ENCODE measurements at regions not wholly inside any gene's neighbourhood (a gene's known extent, or its start where the extent isn't known, plus 50 kb on each side); places are given as distances from the start of the nearest gene placed in this dataset.
A peak's percentile ranks its signal among the peaks of the same experiment; 100 is the strongest.

DNA sequence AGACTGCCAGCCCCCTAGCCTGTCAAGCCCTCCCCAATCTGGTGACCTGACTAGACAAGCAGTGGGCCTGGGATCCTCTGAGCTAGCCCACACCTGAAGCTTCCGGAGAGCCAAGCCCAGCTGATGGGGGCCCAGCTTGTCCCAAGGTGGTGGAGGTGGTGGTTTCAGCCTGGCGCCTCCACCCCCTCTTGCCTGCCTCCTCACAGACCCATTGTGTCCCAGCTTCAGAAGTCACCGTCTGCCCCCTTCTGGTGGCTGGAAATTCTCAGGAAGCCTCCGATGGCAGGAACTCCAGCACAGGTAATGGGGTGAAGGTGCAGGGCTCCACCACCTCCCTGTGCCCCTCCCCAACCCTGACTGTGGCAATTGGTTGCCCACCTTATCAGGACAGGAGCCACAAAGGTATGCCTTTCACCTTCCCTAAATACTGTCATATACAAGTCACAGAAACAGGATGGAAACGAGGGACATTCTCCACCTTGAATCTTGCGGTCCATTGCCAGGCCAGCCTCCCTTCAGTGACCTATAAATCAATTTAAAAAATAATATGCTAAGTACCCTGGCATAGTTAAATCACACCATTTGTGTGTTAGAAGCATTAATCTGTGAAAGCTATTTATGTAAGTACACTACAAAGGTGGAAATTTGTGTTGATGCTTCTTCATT, 66.0 kb upstream of the ZNF423 start:
- Histone ChIP-seq H3K27me3 (ENCODE audit: control insufficient read depth in 1 of 2, insufficient read depth in 2 of 2, low read length in 2 of 2) (peaks cover 1 to 17% of the 10 kb centered on the region in 2 experiments; a peak in 4 of 5 replicates), H3K36me3 (replicated peaks in 1 of 2; ENCODE audit: control insufficient read depth in 1 of 2, insufficient read depth in 2 of 2, low read length in 2 of 2) (no peaks in the 10 kb centered on the region), H3K9me3 (ENCODE audit: low read length) (no peaks in the 10 kb centered on the region), H3K9ac (ENCODE audit: insufficient read depth, low read depth, low read length) (no peak overlapping the region), H2AFZ (ENCODE audit: low read length) (no peak overlapping the region), H3K4me1 (ENCODE audit: insufficient read depth, low read length) (no peaks in the 10 kb centered on the region), H3K27ac (ENCODE audit: extremely low read length, insufficient read depth, low read length) (no peak overlapping the region), H4K20me1 (ENCODE audit: insufficient read depth, low read length) (no peaks in the 10 kb centered on the region), H3K79me2 (ENCODE audit: insufficient read depth, low read length) (no peaks in the 10 kb centered on the region), H3K4me3 (replicated peaks in 1 of 3; ENCODE audit: insufficient read depth in 1 of 3, low read depth in 2 of 3, low read length in 3 of 3) (no peak overlapping the region), H3K4me2 (ENCODE audit: low read depth, low read length) (no peak overlapping the region)
- FAIRE-seq (peak; percentile 48), DNase-seq (ENCODE audit: low spot score) (peak; percentile 63), ATAC-seq (peak; percentile 90)
- BruUV-seq (replicated peaks): no TSS peak
- CTCF ChIA-PET (ENCODE audit: low intra/inter-chr PET ratio, low total read pairs): interaction anchor here (1.4 to 1.8 kb wide), 4 partner anchors 64 to 514 kb away, joined by 4 to 9 read pairs (median 6); no protein-coding TSS in a partner anchor
- intact Hi-C loops (cut with micrococcal nuclease; ENCODE audit: unreplicated experiment): loop anchor here (1.0 to 5.0 kb wide), 4 partner anchors 65 to 514 kb away; partner anchors contain the start of gene ZNF423
- 39% methylated on average over 4 of the region's 6 CpGs for WGBS (ENCODE audit: low lambda C conversion rate)
- POLR2A ChIA-PET: no interaction called here
- in situ Hi-C loops (cut with HindIII; ENCODE audit: extremely low pct_ligation_motif_present, low pct_unique_long_range_greater_than_20kb): loop anchor here (5.0 to 10.0 kb wide), 3 partner anchors 315 to 507 kb away; no protein-coding TSS in a partner anchor
- TF ChIP-seq ZNF441 (CRISPR knock-in tag; IDR thresholded peaks at IDR 0.05; ENCODE audit: borderline replicate concordance) (no peak), SMC3 (IDR thresholded peaks at IDR 0.05; ENCODE audit: low read length) (peak; percentile 82), KDM5A (IDR thresholded peaks at IDR 0.05; ENCODE audit: borderline replicate concordance, low read length) (no peak), ZC3H13 (CRISPR knock-in tag; IDR thresholded peaks at IDR 0.05) (no peak), NFKB2 (CRISPR knock-in tag; IDR thresholded peaks at IDR 0.05; ENCODE audit: borderline replicate concordance) (0 out of 2 replicates have a peak, but pooled peaks have one; percentile 18), ZNF414 (CRISPR knock-in tag; IDR thresholded peaks at IDR 0.05) (no peak), ZNF3 (CRISPR knock-in tag; IDR thresholded peaks at IDR 0.05) (no peak), TIGD3 (CRISPR knock-in tag; IDR thresholded peaks at IDR 0.05; ENCODE audit: borderline replicate concordance) (no peak), SNAPC4 (CRISPR knock-in tag; IDR thresholded peaks at IDR 0.05) (no peak), SOX13 (IDR thresholded peaks at IDR 0.05) (no peak), SOX13 (CRISPR knock-in tag; conservative IDR thresholded peaks at IDR 0.05 in 1 of 2, IDR thresholded peaks at IDR 0.05 in 1 of 2) (no peak)
- TF ChIP-seq, protein P1, sequence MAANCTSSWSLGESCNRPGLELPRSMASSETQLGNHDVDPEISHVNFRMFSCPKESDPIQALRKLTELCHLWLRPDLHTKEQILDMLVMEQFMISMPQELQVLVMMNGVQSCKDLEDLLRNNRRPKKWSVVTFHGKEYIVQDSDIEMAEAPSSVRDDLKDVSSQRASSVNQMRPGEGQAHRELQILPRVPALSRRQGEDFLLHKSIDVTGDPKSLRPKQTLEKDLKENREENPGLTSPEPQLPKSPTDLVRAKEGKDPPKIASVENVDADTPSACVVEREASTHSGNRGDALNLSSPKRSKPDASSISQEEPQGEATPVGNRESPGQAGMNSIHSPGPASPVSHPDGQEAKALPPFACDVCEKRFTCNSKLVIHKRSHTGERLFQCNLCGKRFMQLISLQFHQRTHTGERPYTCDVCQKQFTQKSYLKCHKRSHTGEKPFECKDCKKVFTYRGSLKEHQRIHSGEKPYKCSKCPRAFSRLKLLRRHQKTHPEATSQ (CRISPR knock-in tag; IDR thresholded peaks at IDR 0.05; ENCODE audit: borderline replicate concordance): no peak
- TF ChIP-seq, protein P2, sequence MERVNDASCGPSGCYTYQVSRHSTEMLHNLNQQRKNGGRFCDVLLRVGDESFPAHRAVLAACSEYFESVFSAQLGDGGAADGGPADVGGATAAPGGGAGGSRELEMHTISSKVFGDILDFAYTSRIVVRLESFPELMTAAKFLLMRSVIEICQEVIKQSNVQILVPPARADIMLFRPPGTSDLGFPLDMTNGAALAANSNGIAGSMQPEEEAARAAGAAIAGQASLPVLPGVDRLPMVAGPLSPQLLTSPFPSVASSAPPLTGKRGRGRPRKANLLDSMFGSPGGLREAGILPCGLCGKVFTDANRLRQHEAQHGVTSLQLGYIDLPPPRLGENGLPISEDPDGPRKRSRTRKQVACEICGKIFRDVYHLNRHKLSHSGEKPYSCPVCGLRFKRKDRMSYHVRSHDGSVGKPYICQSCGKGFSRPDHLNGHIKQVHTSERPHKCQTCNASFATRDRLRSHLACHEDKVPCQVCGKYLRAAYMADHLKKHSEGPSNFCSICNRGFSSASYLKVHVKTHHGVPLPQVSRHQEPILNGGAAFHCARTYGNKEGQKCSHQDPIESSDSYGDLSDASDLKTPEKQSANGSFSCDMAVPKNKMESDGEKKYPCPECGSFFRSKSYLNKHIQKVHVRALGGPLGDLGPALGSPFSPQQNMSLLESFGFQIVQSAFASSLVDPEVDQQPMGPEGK (CRISPR knock-in tag; IDR thresholded peaks at IDR 0.05): 0 out of 2 replicates have a peak, but pooled peaks have one; percentile 35
